Thoracic aorta (tissue), 2 donors: ENCODE measurements at regions not wholly inside any gene's neighbourhood (a gene's known extent, or its start where the extent isn't known, plus 50 kb on each side); places are given as distances from the start of the nearest gene placed in this dataset.

Source experiments
- ATAC-seq: fragments of 150-250 bp; one replicate; pipeline ENCODE4 v1.8.0; 2017; ENCODE audit warnings: low read depth; ENCODE audit not compliant: insufficient number of reproducible peaks, low FRiP score
- DNase-seq: peaks from one replicate; pipeline ENCODE4 v3.0.0-alpha.2; 2020; ENCODE audit warnings: low spot score
- H3K27ac ChIP-seq, 2 donors: fragments of 200-600 bp; sonication (generic); 1 replicate in 1 of 2; 2 replicates in 1 of 2; pipeline ENCODE4 v1.5.1; 2016; ENCODE audit warnings: mild to moderate bottlenecking in 2 of 2, moderate library complexity in 2 of 2
- H3K27me3 ChIP-seq: fragments of 200-600 bp; sonication (generic); replicated peaks from 2 replicates; pipeline ENCODE4 v1.6.0; 2016; ENCODE audit warnings: mild to moderate bottlenecking; ENCODE audit not compliant: insufficient read depth
- H3K36me3 ChIP-seq: fragments of 200-600 bp; sonication (generic); one replicate; pipeline ENCODE4 v1.5.1; 2016
- H3K4me1 ChIP-seq, 2 donors: fragments of 200-600 bp; sonication (generic); 1 replicate in 1 of 2; 2 replicates in 1 of 2; pipeline versions ENCODE4 v1.5.1 to v1.6.0; 2016; ENCODE audit warnings: low read depth in 2 of 2, mild to moderate bottlenecking in 1 of 2; ENCODE audit not compliant: control insufficient read depth in 1 of 2
- H3K4me3 ChIP-seq: fragments of 200-600 bp; sonication (generic); 2 replicates; pipeline ENCODE4 v1.5.1; 2016; ENCODE audit warnings: mild to moderate bottlenecking
- H3K9me3 ChIP-seq: fragments of 200-600 bp; sonication (generic); 2 replicates; pipeline ENCODE4 v1.5.1; 2016
- CTCF ChIP-seq: fragments of 200-600 bp; sonication (generic); IDR thresholded peaks from one replicate; pipeline ENCODE4 v1.5.1; 2019; ENCODE audit warnings: antibody characterized with exemption

- Histone ChIP-seq H3K36me3 (no peaks in the 10 kb centered on the region), H3K4me1 (no peaks in the 10 kb centered on the region), H3K27ac (no peak overlapping the region), H3K4me3 (no peak overlapping the region), H3K27me3 (no peaks in the 10 kb centered on the region), H3K9me3 (no peaks in the 10 kb centered on the region)
- ATAC-seq (no peak), DNase-seq (no peak)
- TF ChIP-seq CTCF: no peak
Measured at GRCh38 chr2:13581471-13581870, 864.7 kb downstream of the TRIB2 start.

- DNase-seq (no peak), ATAC-seq (no peak)
- Histone ChIP-seq H3K4me1 (no peaks in the 10 kb centered on the region), H3K27ac (no peak overlapping the region), H3K9me3 (no peaks in the 10 kb centered on the region), H3K36me3 (no peaks in the 10 kb centered on the region), H3K27me3 (no peaks in the 10 kb centered on the region), H3K4me3 (no peak overlapping the region)
- no peak for TF ChIP-seq CTCF
Measured at GRCh38 chr2:13583609-13584008, 866.9 kb downstream of the TRIB2 start.

- no peak for TF ChIP-seq CTCF
- no peak for ATAC-seq
Measured at GRCh38 chr2:13584020-13584419, 867.3 kb downstream of the TRIB2 start.

GRCh38 chr2:13585732-13586131 lies 869.0 kb downstream of the TRIB2 start:
- no peak for DNase-seq
- no peak for ATAC-seq
- no peaks in the 10 kb centered on the region for H3K9me3 ChIP-seq
- no peak overlapping the region for H3K4me3 ChIP-seq
- H3K36me3 ChIP-seq: no peaks in the 10 kb centered on the region
- no peaks in the 10 kb centered on the region for H3K27me3 ChIP-seq
- no peak overlapping the region for H3K27ac ChIP-seq
- H3K4me1 ChIP-seq: no peaks in the 10 kb centered on the region
- no peak for TF ChIP-seq CTCF

More at GRCh38 chr2:13584020-13584419, 867.3 kb downstream of the TRIB2 start:
- Histone ChIP-seq H3K4me3 (no peak overlapping the region), H3K27me3 (no peaks in the 10 kb centered on the region), H3K36me3 (no peaks in the 10 kb centered on the region), H3K27ac (no peak overlapping the region), H3K4me1 (no peaks in the 10 kb centered on the region), H3K9me3 (no peaks in the 10 kb centered on the region)
- no peak for DNase-seq

- no peak overlapping the region for H3K4me3 ChIP-seq
- DNase-seq (no peak), ATAC-seq (no peak)
- TF ChIP-seq CTCF: no peak
- no peaks in the 10 kb centered on the region for H3K36me3 ChIP-seq
- H3K27me3 ChIP-seq: no peaks in the 10 kb centered on the region
- H3K9me3 ChIP-seq: no peaks in the 10 kb centered on the region
- no peaks in the 10 kb centered on the region for H3K4me1 ChIP-seq
- H3K27ac ChIP-seq: no peak overlapping the region
Measured at GRCh38 chr2:13596233-13596632, 879.5 kb downstream of the TRIB2 start.
